SK-N-SH treated with all-trans-retinoic acid at 6 μM for 48 hours (cell line): ENCODE measurements at regions not wholly inside any gene's neighbourhood (a gene's known extent, or its start where the extent isn't known, plus 50 kb on each side); places are given as distances from the start of the nearest gene placed in this dataset.

Experiments
- ATAC-seq: fragments of 200-7000 bp; cut with Tn5 transposase; 3 replicates; pipeline ENCODE4 v1.9.1; 2020; ENCODE audit warnings: mild to moderate bottlenecking, moderate library complexity
- ARNTL ChIP-seq: fragments of 450-650 bp; formaldehyde crosslinking; IDR thresholded peaks from 2 replicates; pipeline ENCODE4 v1.5.0; 2020; ENCODE audit warnings: low read depth, mild to moderate bottlenecking, moderate library complexity, borderline replicate concordance
- BACH2 ChIP-seq: fragments of 250-450 bp; sonication (Bioruptor Pico); IDR thresholded peaks from 2 replicates; pipeline ENCODE4 v1.9.0; 2021; ENCODE audit warnings: mild to moderate bottlenecking, borderline replicate concordance
- CSDC2 ChIP-seq: fragments of 250-450 bp; sonication (Bioruptor Pico); IDR thresholded peaks from 2 replicates; pipeline ENCODE4 v1.5.0; 2020; ENCODE audit warnings: mild to moderate bottlenecking, moderate library complexity
- CSRNP3 ChIP-seq: fragments of 250-450 bp; sonication (Bioruptor Pico); IDR thresholded peaks from 2 replicates; pipeline ENCODE4 v1.5.1; 2021; ENCODE audit warnings: mild to moderate bottlenecking, moderate library complexity
- ESRRG ChIP-seq: fragments of 250-450 bp; sonication (Bioruptor Pico); IDR thresholded peaks from 2 replicates; pipeline ENCODE4 v1.6.1; 2021; ENCODE audit warnings: mild to moderate bottlenecking
- GLIS3 ChIP-seq: fragments of 250-450 bp; sonication (Bioruptor Pico); IDR thresholded peaks from 2 replicates; pipeline ENCODE4 v1.5.0; 2020; ENCODE audit warnings: mild to moderate bottlenecking, moderate library complexity
- ISL1 ChIP-seq: fragments of 250-450 bp; sonication (Bioruptor Pico); IDR thresholded peaks from 2 replicates; pipeline ENCODE4 v2.1.2; 2022; ENCODE audit warnings: mild to moderate bottlenecking, moderate library complexity
- OSR1 ChIP-seq: fragments of 250-450 bp; sonication (Bioruptor Pico); IDR thresholded peaks from 2 replicates; pipeline ENCODE4 v1.8.0; 2022; ENCODE audit warnings: moderate library complexity, mild to moderate bottlenecking, inconsistent platforms
- POU6F1 ChIP-seq: fragments of 250-450 bp; sonication (Bioruptor Pico); IDR thresholded peaks from 2 replicates; pipeline ENCODE4 v1.8.0; 2021; ENCODE audit warnings: low read depth, mild to moderate bottlenecking, moderate library complexity, borderline replicate concordance
- PPARA ChIP-seq: fragments of 250-450 bp; sonication (Bioruptor Pico); IDR thresholded peaks from 2 replicates; pipeline ENCODE4 v1.5.0; 2020; ENCODE audit warnings: mild to moderate bottlenecking, borderline replicate concordance
- RARB ChIP-seq: fragments of 250-450 bp; sonication (Bioruptor Pico); IDR thresholded peaks from 2 replicates; pipeline ENCODE4 v1.8.0; 2021; ENCODE audit warnings: mild to moderate bottlenecking, moderate library complexity
- SNAI2 ChIP-seq: fragments of 250-450 bp; sonication (Bioruptor Pico); IDR thresholded peaks from 2 replicates; pipeline ENCODE4 v1.5.0; 2020; ENCODE audit warnings: mild to moderate bottlenecking, moderate library complexity
- TCF4 ChIP-seq: fragments of 250-450 bp; sonication (Bioruptor Pico); IDR thresholded peaks from 2 replicates; pipeline ENCODE4 v1.8.0; 2021; ENCODE audit warnings: mild to moderate bottlenecking, moderate library complexity, borderline replicate concordance
- TOX ChIP-seq: fragments of 250-450 bp; sonication (Bioruptor Pico); IDR thresholded peaks from 2 replicates; pipeline ENCODE4 v1.8.0; 2021; ENCODE audit warnings: mild to moderate bottlenecking, moderate library complexity, borderline replicate concordance
- TSHZ2 ChIP-seq: fragments of 250-450 bp; sonication (Bioruptor Pico); IDR thresholded peaks from 2 replicates; pipeline ENCODE4 v1.5.0; 2020; ENCODE audit warnings: mild to moderate bottlenecking, moderate library complexity
- ZC3H10 ChIP-seq: fragments of 250-450 bp; sonication (Bioruptor Pico); IDR thresholded peaks from 2 replicates; pipeline ENCODE4 v1.5.1; 2021; ENCODE audit warnings: mild to moderate bottlenecking, moderate library complexity
- ZFP3 ChIP-seq: fragments of 250-450 bp; sonication (Bioruptor Pico); IDR thresholded peaks from 2 replicates; pipeline ENCODE4 v1.5.0; 2020; ENCODE audit warnings: mild to moderate bottlenecking, moderate library complexity
- ZFP30 ChIP-seq: fragments of 450-650 bp; formaldehyde crosslinking; IDR thresholded peaks from 2 replicates; pipeline ENCODE4 v1.5.0; 2022; ENCODE audit warnings: mild to moderate bottlenecking, moderate library complexity
- ZNF565 ChIP-seq: fragments of 450-650 bp; formaldehyde crosslinking; conservative IDR thresholded peaks from 2 replicates; pipeline ENCODE4 v1.5.0; 2020; ENCODE audit warnings: low read depth, mild to moderate bottlenecking, moderate library complexity
- ZNF8 ChIP-seq: fragments of 450-650 bp; formaldehyde crosslinking; IDR thresholded peaks from 2 replicates; pipeline ENCODE4 v1.5.0; 2020; ENCODE audit warnings: mild to moderate bottlenecking, moderate library complexity
- TF ChIP-seq, protein P1 (sequence below): fragments of 250-450 bp; sonication (Bioruptor Pico); IDR thresholded peaks from 2 replicates; pipeline ENCODE4 v1.8.0; 2020; ENCODE audit warnings: mild to moderate bottlenecking, moderate library complexity, borderline replicate concordance
- TF ChIP-seq, protein P2 (sequence below): fragments of 250-450 bp; sonication (Bioruptor Pico); IDR thresholded peaks from 2 replicates; pipeline ENCODE4 v1.5.1; 2020; ENCODE audit warnings: low read depth, mild to moderate bottlenecking, moderate library complexity

- no peak for ATAC-seq
- TF ChIP-seq GLIS3 (CRISPR knock-in tag), result no peak
- TF ChIP-seq, protein P1, sequence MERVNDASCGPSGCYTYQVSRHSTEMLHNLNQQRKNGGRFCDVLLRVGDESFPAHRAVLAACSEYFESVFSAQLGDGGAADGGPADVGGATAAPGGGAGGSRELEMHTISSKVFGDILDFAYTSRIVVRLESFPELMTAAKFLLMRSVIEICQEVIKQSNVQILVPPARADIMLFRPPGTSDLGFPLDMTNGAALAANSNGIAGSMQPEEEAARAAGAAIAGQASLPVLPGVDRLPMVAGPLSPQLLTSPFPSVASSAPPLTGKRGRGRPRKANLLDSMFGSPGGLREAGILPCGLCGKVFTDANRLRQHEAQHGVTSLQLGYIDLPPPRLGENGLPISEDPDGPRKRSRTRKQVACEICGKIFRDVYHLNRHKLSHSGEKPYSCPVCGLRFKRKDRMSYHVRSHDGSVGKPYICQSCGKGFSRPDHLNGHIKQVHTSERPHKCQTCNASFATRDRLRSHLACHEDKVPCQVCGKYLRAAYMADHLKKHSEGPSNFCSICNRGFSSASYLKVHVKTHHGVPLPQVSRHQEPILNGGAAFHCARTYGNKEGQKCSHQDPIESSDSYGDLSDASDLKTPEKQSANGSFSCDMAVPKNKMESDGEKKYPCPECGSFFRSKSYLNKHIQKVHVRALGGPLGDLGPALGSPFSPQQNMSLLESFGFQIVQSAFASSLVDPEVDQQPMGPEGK (CRISPR knock-in tag), result no peak
- TF ChIP-seq RARB, result no peak
- TF ChIP-seq ZFP30 (CRISPR knock-in tag), result no peak
- TF ChIP-seq CSRNP3 (CRISPR knock-in tag), result no peak
- TF ChIP-seq ARNTL (CRISPR knock-in tag), result no peak
- no peak for TF ChIP-seq TCF4 (CRISPR knock-in tag)
- no peak for TF ChIP-seq ZC3H10 (CRISPR knock-in tag)
- TF ChIP-seq SNAI2 (CRISPR knock-in tag), result no peak
- TF ChIP-seq ZFP3 (CRISPR knock-in tag), result no peak
- no peak for TF ChIP-seq ESRRG (CRISPR knock-in tag)
- TF ChIP-seq CSDC2 (CRISPR knock-in tag), result no peak
- no peak for TF ChIP-seq TOX (CRISPR knock-in tag)
- TF ChIP-seq BACH2, result no peak
- no peak for TF ChIP-seq OSR1 (CRISPR knock-in tag)
Measured at GRCh38 chrX:46202733-46203514, 342.3 kb downstream of the ZNF674 start.

DNA sequence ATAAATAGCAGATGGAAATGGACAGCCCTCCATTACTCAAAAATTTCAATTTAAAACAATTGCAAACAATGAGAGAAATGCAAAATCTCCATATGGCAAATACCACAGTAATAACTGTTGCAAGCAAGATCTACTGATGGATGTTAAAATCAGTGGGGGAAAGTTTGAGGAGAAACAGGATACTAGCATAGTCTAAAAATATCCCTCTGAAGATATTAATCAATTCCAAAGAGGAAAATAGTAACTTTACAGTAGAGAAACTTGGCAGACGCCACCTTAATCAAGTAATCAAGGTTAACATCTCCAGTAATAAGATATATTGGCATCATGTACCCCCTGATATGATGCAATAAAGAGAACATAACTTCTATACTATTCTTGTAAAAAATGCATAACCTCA, 344.8 kb downstream of the ZNF674 start:
- no peak for TF ChIP-seq ARNTL (CRISPR knock-in tag)
- peak; percentile 29; the same call in 1 of the 2 replicates for TF ChIP-seq TOX (CRISPR knock-in tag)
- peak; percentile 51; the same call in 1 of the 2 replicates for TF ChIP-seq ISL1 (CRISPR knock-in tag)
- no peak for TF ChIP-seq BACH2
- TF ChIP-seq CSRNP3 (CRISPR knock-in tag), result no peak
- no peak for TF ChIP-seq PPARA (CRISPR knock-in tag)
- no peak for TF ChIP-seq POU6F1 (CRISPR knock-in tag)
- no peak for TF ChIP-seq TSHZ2
- ATAC-seq, result peak; percentile 77

DNA sequence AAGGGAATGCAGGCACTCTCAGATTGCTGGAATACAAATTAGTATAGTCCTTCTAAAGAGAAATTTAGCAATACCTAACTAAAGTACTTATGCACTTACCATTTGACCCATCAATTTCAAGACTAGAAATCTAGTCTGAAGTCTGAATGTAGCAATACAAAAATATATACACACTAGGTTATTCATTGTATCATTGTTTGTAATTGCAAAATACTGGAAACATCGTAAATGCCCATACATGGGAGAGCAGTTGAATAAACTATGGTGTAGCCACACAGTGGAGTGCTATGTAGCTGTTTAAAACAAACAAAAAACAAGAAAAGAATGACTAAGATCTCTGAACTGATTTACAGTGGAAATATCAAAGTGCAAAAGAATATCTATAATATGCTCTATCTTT, 346.4 kb downstream of the ZNF674 start:
- ATAC-seq, result no peak
- TF ChIP-seq ZC3H10 (CRISPR knock-in tag), result no peak
- TF ChIP-seq, protein P2, sequence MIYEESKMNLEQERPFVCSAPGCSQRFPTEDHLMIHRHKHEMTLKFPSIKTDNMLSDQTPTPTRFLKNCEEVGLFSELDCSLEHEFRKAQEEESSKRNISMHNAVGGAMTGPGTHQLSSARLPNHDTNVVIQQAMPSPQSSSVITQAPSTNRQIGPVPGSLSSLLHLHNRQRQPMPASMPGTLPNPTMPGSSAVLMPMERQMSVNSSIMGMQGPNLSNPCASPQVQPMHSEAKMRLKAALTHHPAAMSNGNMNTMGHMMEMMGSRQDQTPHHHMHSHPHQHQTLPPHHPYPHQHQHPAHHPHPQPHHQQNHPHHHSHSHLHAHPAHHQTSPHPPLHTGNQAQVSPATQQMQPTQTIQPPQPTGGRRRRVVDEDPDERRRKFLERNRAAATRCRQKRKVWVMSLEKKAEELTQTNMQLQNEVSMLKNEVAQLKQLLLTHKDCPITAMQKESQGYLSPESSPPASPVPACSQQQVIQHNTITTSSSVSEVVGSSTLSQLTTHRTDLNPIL, result no peak
- no peak for TF ChIP-seq TSHZ2
- TF ChIP-seq ZNF565 (CRISPR knock-in tag), result no peak
- TF ChIP-seq POU6F1 (CRISPR knock-in tag), result no peak
- no peak for TF ChIP-seq SNAI2 (CRISPR knock-in tag)
- no peak for TF ChIP-seq ZFP30 (CRISPR knock-in tag)
- no peak for TF ChIP-seq GLIS3 (CRISPR knock-in tag)
- TF ChIP-seq ZNF8 (CRISPR knock-in tag), result no peak
